GM12872 (cell line): ENCODE measurements at regions not wholly inside any gene's neighbourhood (a gene's known extent, or its start where the extent isn't known, plus 50 kb on each side); places are given as distances from the start of the nearest gene placed in this dataset.
A peak's percentile ranks its signal among the peaks of the same experiment; 100 is the strongest.

ENCODE experiments used
- CTCF ChIP-seq: IDR thresholded peaks from 3 replicates; pipeline ENCODE4 v1.5.1; 2011; ENCODE audit warnings: low read depth, mild to moderate bottlenecking, low read length, moderate library complexity; ENCODE audit not compliant: insufficient read depth

- TF ChIP-seq CTCF: no peak
These were observed 380.7 kb downstream of the PRDM2 start for GRCh38 chr1:14080653-14081052.

GRCh38 chr1:14082331-14082730 is 382.3 kb downstream of the PRDM2 start:
- no peak for TF ChIP-seq CTCF

- no peak for TF ChIP-seq CTCF
These were observed 383.3 kb downstream of the PRDM2 start for GRCh38 chr1:14083277-14083676.

- no peak for TF ChIP-seq CTCF
These were observed 383.7 kb downstream of the PRDM2 start for GRCh38 chr1:14083706-14084105.

GRCh38 chr1:14090062-14090461 is 390.1 kb downstream of the PRDM2 start:
- no peak for TF ChIP-seq CTCF

- TF ChIP-seq CTCF: no peak
These were observed 390.5 kb downstream of the PRDM2 start for GRCh38 chr1:14090531-14090930.

GRCh38 chr1:14094611-14095400 is 394.8 kb downstream of the PRDM2 start:
- peak; percentile 40; the same call in 2 of the 3 replicates for TF ChIP-seq CTCF
